GM23338 (cell line): ENCODE measurements at regions not wholly inside any gene's neighbourhood (a gene's known extent, or its start where the extent isn't known, plus 50 kb on each side); places are given as distances from the start of the nearest gene placed in this dataset.

Experiments
- ATAC-seq: fragments of 200-7000 bp; cut with Tn5 transposase; 3 replicates; pipeline ENCODE4 v1.9.1; 2020
- DNase-seq: peaks from one replicate; pipeline ENCODE4 v3.0.0-alpha.2; 2015; ENCODE audit warnings: low spot score
- H2AFZ ChIP-seq: fragments of 200-600 bp; sonication (generic); 2 replicates; pipeline ENCODE4 v1.8.0; 2016; ENCODE audit warnings: antibody characterized with exemption, mild to moderate bottlenecking, moderate library complexity
- H3F3A ChIP-seq: fragments of 200-600 bp; sonication (generic); replicated peaks from 2 replicates; pipeline ENCODE4 v1.8.0; 2017; ENCODE audit warnings: antibody characterized with exemption, mixed run types, low read depth
- H3K27ac ChIP-seq: fragments of 200-600 bp; sonication (generic); 2 replicates; pipeline ENCODE4 v1.6.1; 2016; ENCODE audit warnings: low read depth
- H3K27me3 ChIP-seq: fragments of 200-600 bp; sonication (generic); 2 replicates; pipeline ENCODE4 v1.8.0; 2016; ENCODE audit warnings: mild to moderate bottlenecking, mixed run types, moderate library complexity; ENCODE audit not compliant: insufficient read depth
- H3K36me3 ChIP-seq: fragments of 200-600 bp; sonication (generic); 2 replicates; pipeline ENCODE4 v1.8.0; 2016; ENCODE audit warnings: mild to moderate bottlenecking; ENCODE audit not compliant: insufficient read depth
- H3K4me1 ChIP-seq: fragments of 200-600 bp; sonication (generic); 2 replicates; pipeline ENCODE4 v1.8.0; 2016; ENCODE audit warnings: mild to moderate bottlenecking, moderate library complexity; ENCODE audit not compliant: insufficient read depth
- H3K4me2 ChIP-seq: fragments of 200-600 bp; sonication (generic); 2 replicates; pipeline ENCODE4 v1.7.1; 2017; ENCODE audit warnings: mixed run types
- H3K4me3 ChIP-seq: fragments of 200-600 bp; sonication (generic); 2 replicates; pipeline ENCODE4 v1.6.1; 2016; ENCODE audit warnings: mixed run types
- H3K79me2 ChIP-seq: fragments of 200-600 bp; sonication (generic); replicated peaks from 2 replicates; pipeline ENCODE4 v1.8.0; 2017; ENCODE audit warnings: mild to moderate bottlenecking; ENCODE audit not compliant: insufficient read depth
- H3K9me2 ChIP-seq: fragments of 200-600 bp; sonication (generic); 2 replicates; pipeline ENCODE4 v1.8.0; 2017; ENCODE audit not compliant: insufficient read depth
- H4K20me1 ChIP-seq: fragments of 200-600 bp; sonication (generic); replicated peaks from 2 replicates; pipeline ENCODE4 v1.8.0; 2017; ENCODE audit warnings: mild to moderate bottlenecking; ENCODE audit not compliant: insufficient read depth
- H3K27ac Mint-ChIP-seq: 2 replicates; pipeline ENCODE4 v1.8.0; 2020; ENCODE audit warnings: inconsistent platforms, mild to moderate bottlenecking, moderate library complexity, mixed read lengths
- H3K27me3 Mint-ChIP-seq: 3 replicates; pipeline ENCODE4 v1.8.0; 2022; ENCODE audit warnings: low read depth, mild to moderate bottlenecking, moderate library complexity, mixed read lengths, inconsistent platforms; ENCODE audit not compliant: insufficient read depth, poor library complexity
- H3K36me3 Mint-ChIP-seq: 3 replicates; pipeline ENCODE4 v1.8.0; 2021; ENCODE audit warnings: low read depth, mild to moderate bottlenecking, inconsistent platforms, moderate library complexity, mixed read lengths
- H3K4me1 Mint-ChIP-seq: 3 replicates; pipeline ENCODE4 v1.8.0; 2020; ENCODE audit warnings: mild to moderate bottlenecking, inconsistent platforms, mixed read lengths
- H3K4me3 Mint-ChIP-seq: 3 replicates; pipeline ENCODE4 v1.8.0; 2021; ENCODE audit warnings: moderate library complexity, mild to moderate bottlenecking, inconsistent platforms, mixed read lengths
- H3K9me3 Mint-ChIP-seq: 3 replicates; pipeline ENCODE4 v1.8.0; 2020; ENCODE audit warnings: moderate library complexity, mild to moderate bottlenecking, inconsistent platforms, mixed read lengths
- CREB1 ChIP-seq: fragments of 250-450 bp; sonication (Bioruptor Pico); IDR thresholded peaks from 2 replicates; pipeline ENCODE4 v1.5.0; 2020; ENCODE audit warnings: low read depth, mild to moderate bottlenecking, moderate library complexity
- CTCF ChIP-seq, 2 experiments: fragments of 200-600 bp in 1 of 2; sonication (generic) in 1 of 2; conservative IDR thresholded peaks; 2 replicates each; pipeline versions ENCODE4 v1.5.1 to v1.6.1; 2016 to 2017; ENCODE audit warnings: antibody characterized with exemption in 2 of 2, low read depth in 2 of 2, mild to moderate bottlenecking in 2 of 2, moderate library complexity in 1 of 2
- ETS1 ChIP-seq: IDR thresholded peaks from 2 replicates; pipeline ENCODE4 v1.6.1; 2016; ENCODE audit warnings: antibody characterized with exemption
- EZH2 ChIP-seq: fragments of 200-600 bp; sonication (generic); IDR thresholded peaks from one replicate; pipeline ENCODE4 v1.8.0; 2017; ENCODE audit warnings: antibody characterized with exemption, mild to moderate bottlenecking, low read depth; ENCODE audit not compliant: unreplicated experiment
- EZH2phosphoT487 ChIP-seq: fragments of 200-600 bp; sonication (generic); IDR thresholded peaks from one replicate; pipeline ENCODE4 v1.8.1; 2018; ENCODE audit warnings: antibody characterized with exemption; ENCODE audit not compliant: unreplicated experiment
- JUNB ChIP-seq: IDR thresholded peaks from one replicate; pipeline ENCODE4 v1.6.1; 2016; ENCODE audit warnings: antibody characterized with exemption; ENCODE audit not compliant: unreplicated experiment
- NANOG ChIP-seq: IDR thresholded peaks from 2 replicates; pipeline ENCODE4 v1.6.1; 2016; ENCODE audit warnings: antibody characterized with exemption, borderline replicate concordance
- POLR2AphosphoS5 ChIP-seq: IDR thresholded peaks from 2 replicates; pipeline ENCODE4 v1.6.1; 2016; ENCODE audit warnings: antibody characterized with exemption, low read depth
- REST ChIP-seq: IDR thresholded peaks from one replicate; pipeline ENCODE4 v1.6.1; 2018; ENCODE audit warnings: antibody characterized with exemption; ENCODE audit not compliant: unreplicated experiment
- ZNF114 ChIP-seq: fragments of 250-450 bp; sonication (Bioruptor Pico); IDR thresholded peaks from 2 replicates; pipeline ENCODE4 v1.5.0; 2020; ENCODE audit warnings: mild to moderate bottlenecking, moderate library complexity
- ZNF331 ChIP-seq: fragments of 250-450 bp; sonication (Bioruptor Pico); IDR thresholded peaks from 2 replicates; pipeline ENCODE4 v1.5.0; 2020; ENCODE audit warnings: low read depth, mild to moderate bottlenecking, moderate library complexity

- TF ChIP-seq REST (no peak), EZH2phosphoT487 (no peak), JUNB (no peak), ZNF114 (CRISPR knock-in tag) (no peak), CTCF (conservative IDR thresholded peaks at IDR 0.05; ENCODE audit: low read depth in 2 of 2) (no peak), ZNF331 (CRISPR knock-in tag) (no peak), ETS1 (no peak), EZH2 (no peak), CREB1 (no peak)
Measured at GRCh38 chr4:189822326-189822725, 118.3 kb upstream of the FRG1 start (continued).

GRCh38 chr4:189823591-189823990 lies 117.1 kb upstream of the FRG1 start:
- H3K4me3 ChIP-seq: no peak overlapping the region
- H3K4me1 Mint-ChIP-seq: peaks cover 11% of the 10 kb centered on the region; the same call in 2 of the 3 replicates
- H4K20me1 ChIP-seq: no peaks in the 10 kb centered on the region
- no peak for ATAC-seq
- H3K4me3 Mint-ChIP-seq: no peak overlapping the region
- H3K36me3 Mint-ChIP-seq: no peaks in the 10 kb centered on the region
- DNase-seq: no peak
- H3K36me3 ChIP-seq: no peaks in the 10 kb centered on the region
- H3K4me2 ChIP-seq: no peak overlapping the region
- H3K9me2 ChIP-seq: peaks cover 5% of the 10 kb centered on the region; the same call in 1 of the 2 replicates
- no peaks in the 10 kb centered on the region for H3K79me2 ChIP-seq
- no peaks in the 10 kb centered on the region for H3F3A ChIP-seq
- H3K27ac ChIP-seq: no peak overlapping the region
- no peaks in the 10 kb centered on the region for H3K27me3 ChIP-seq
- H3K27ac Mint-ChIP-seq: no peak overlapping the region
- peaks cover 14% of the 10 kb centered on the region for H3K4me1 ChIP-seq
- H2AFZ ChIP-seq: no peak overlapping the region
- H3K9me3 Mint-ChIP-seq: peaks cover 62% of the 10 kb centered on the region
- H3K27me3 Mint-ChIP-seq: peaks cover 3% of the 10 kb centered on the region
- no peak for TF ChIP-seq EZH2
- TF ChIP-seq ZNF331 (CRISPR knock-in tag): no peak
- no peak for TF ChIP-seq JUNB
- TF ChIP-seq NANOG: no peak
- TF ChIP-seq POLR2AphosphoS5: no peak
- TF ChIP-seq REST: no peak
- no peak for TF ChIP-seq EZH2phosphoT487
- no peak for TF ChIP-seq ZNF114 (CRISPR knock-in tag)
- no peak for TF ChIP-seq CREB1
- TF ChIP-seq CTCF (conservative IDR thresholded peaks at IDR 0.05; ENCODE audit: low read depth in 2 of 2): no peak
